PC-9 (cell line): ENCODE measurements at regions not wholly inside any gene's neighbourhood (a gene's known extent, or its start where the extent isn't known, plus 50 kb on each side); places are given as distances from the start of the nearest gene placed in this dataset.

Source experiments
- BruUV-seq: library from RNA; stranded (reverse); fragments of 400-500 nt; replicated peaks from 2 replicates; lab custom pipeline; 2021; lab: Mats Ljungman, UMichigan
- CTCF ChIA-PET: fragments of 300-600 bp; sonication (Branson Sonifier 250); formaldehyde crosslinking; loops from one replicate; lab custom pipeline; 2022; ENCODE audit warnings: antibody characterized with exemption; lab: Charles Lee
- POLR2A ChIA-PET: fragments of 300-600 bp; sonication (Branson Sonifier 250); formaldehyde crosslinking; loops from one replicate; lab custom pipeline; 2022; ENCODE audit warnings: antibody characterized with exemption; ENCODE audit not compliant: unreplicated experiment; lab: Charles Lee
- DNase-seq, 2 experiments: peaks; one replicate each; pipeline versions ENCODE4 v3.0.0 to v3.0.0-alpha.2; 2015 to 2022; ENCODE audit warnings: mixed read lengths in 1 of 2
- H2AFZ ChIP-seq: fragments of 200-600 bp; sonication (generic); 2 replicates; pipeline ENCODE4 v1.8.1; 2017; ENCODE audit warnings: antibody characterized with exemption
- H3F3A ChIP-seq: fragments of 200-600 bp; sonication (generic); 2 replicates; pipeline ENCODE4 v1.8.1; 2017; ENCODE audit warnings: antibody characterized with exemption, mild to moderate bottlenecking, low read depth; ENCODE audit not compliant: insufficient read depth
- H3K27ac ChIP-seq: fragments of 200-600 bp; sonication (generic); 2 replicates; pipeline ENCODE4 v1.6.1; 2016; ENCODE audit warnings: mixed run types
- H3K27me3 ChIP-seq: fragments of 200-600 bp; sonication (generic); 2 replicates; pipeline ENCODE4 v1.6.1; 2016; ENCODE audit warnings: low read depth, mixed run types; ENCODE audit not compliant: insufficient read depth
- H3K36me3 ChIP-seq: fragments of 200-600 bp; sonication (generic); 2 replicates; pipeline ENCODE4 v1.6.1; 2016; ENCODE audit warnings: low read depth, mixed run types
- H3K4me1 ChIP-seq: fragments of 200-600 bp; sonication (generic); replicated peaks from 2 replicates; pipeline ENCODE4 v1.6.1; 2016; ENCODE audit warnings: mixed run types; ENCODE audit not compliant: insufficient read depth
- H3K4me2 ChIP-seq: fragments of 200-600 bp; sonication (generic); 2 replicates; pipeline ENCODE4 v1.6.1; 2017; ENCODE audit warnings: mixed run types
- H3K4me3 ChIP-seq: fragments of 200-600 bp; sonication (generic); 2 replicates; pipeline ENCODE4 v1.6.1; 2016; ENCODE audit warnings: mixed run types
- H3K79me2 ChIP-seq: fragments of 200-600 bp; sonication (generic); 2 replicates; pipeline ENCODE4 v1.6.1; 2017; ENCODE audit warnings: low read depth, mixed run types
- H3K9me2 ChIP-seq: fragments of 200-600 bp; sonication (generic); 2 replicates; pipeline ENCODE4 v1.8.1; 2017; ENCODE audit warnings: mild to moderate bottlenecking; ENCODE audit not compliant: insufficient read depth
- H3K9me3 ChIP-seq: fragments of 200-600 bp; sonication (generic); 2 replicates; pipeline ENCODE4 v1.8.1; 2016; ENCODE audit warnings: low read depth; ENCODE audit not compliant: insufficient read depth
- H4K20me1 ChIP-seq: fragments of 200-600 bp; sonication (generic); 2 replicates; pipeline ENCODE4 v1.8.1; 2017; ENCODE audit not compliant: insufficient read depth
- EZH2 ChIP-seq: fragments of 200-600 bp; sonication (generic); IDR thresholded peaks from 2 replicates; pipeline ENCODE4 v1.8.0; 2017; ENCODE audit warnings: antibody characterized with exemption, low read depth
- intact Hi-C: fragments of 100-400 bp; cut with micrococcal nuclease; formaldehyde crosslinking; loops from one replicate; pipeline ENCODE4 v1.10.0; 2022; ENCODE audit not compliant: unreplicated experiment
- TF ChIP-seq, protein P1 (sequence below): fragments of 200-600 bp; sonication (generic); conservative IDR thresholded peaks from 2 replicates; pipeline ENCODE4 v1.6.1; 2017; ENCODE audit warnings: mixed run types, antibody characterized with exemption, mild to moderate bottlenecking, moderate library complexity

DNA sequence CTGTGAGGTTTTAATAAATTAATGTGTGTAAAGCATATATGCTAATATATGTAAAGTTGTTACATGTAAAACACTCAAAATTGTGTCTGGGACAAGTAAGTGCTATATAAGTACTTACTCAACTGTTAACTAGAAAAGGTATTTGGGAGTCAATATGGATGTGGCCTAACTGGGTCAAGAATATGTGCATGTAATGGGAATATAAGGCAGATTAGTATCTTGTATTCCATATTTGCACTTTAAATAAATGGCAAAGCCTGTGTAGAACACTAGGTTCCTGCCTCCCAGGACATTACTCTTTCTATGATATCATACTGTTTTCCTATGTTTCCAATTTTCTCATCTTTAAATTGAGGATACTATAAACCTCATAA, 270.6 kb downstream of the FBXO8 start:
- ChIA-PET CTCF (no interaction called here), POLR2A (no interaction called here)
- no peak for DNase-seq
- H3K4me3 ChIP-seq = no peak overlapping the region
- H3K9me3 ChIP-seq = no peaks in the 10 kb centered on the region
- no peaks in the 10 kb centered on the region for H3K9me2 ChIP-seq
- no peaks in the 10 kb centered on the region for H3F3A ChIP-seq
- H3K79me2 ChIP-seq = no peaks in the 10 kb centered on the region
- no peak overlapping the region for H3K4me2 ChIP-seq
- TF ChIP-seq, protein P1, sequence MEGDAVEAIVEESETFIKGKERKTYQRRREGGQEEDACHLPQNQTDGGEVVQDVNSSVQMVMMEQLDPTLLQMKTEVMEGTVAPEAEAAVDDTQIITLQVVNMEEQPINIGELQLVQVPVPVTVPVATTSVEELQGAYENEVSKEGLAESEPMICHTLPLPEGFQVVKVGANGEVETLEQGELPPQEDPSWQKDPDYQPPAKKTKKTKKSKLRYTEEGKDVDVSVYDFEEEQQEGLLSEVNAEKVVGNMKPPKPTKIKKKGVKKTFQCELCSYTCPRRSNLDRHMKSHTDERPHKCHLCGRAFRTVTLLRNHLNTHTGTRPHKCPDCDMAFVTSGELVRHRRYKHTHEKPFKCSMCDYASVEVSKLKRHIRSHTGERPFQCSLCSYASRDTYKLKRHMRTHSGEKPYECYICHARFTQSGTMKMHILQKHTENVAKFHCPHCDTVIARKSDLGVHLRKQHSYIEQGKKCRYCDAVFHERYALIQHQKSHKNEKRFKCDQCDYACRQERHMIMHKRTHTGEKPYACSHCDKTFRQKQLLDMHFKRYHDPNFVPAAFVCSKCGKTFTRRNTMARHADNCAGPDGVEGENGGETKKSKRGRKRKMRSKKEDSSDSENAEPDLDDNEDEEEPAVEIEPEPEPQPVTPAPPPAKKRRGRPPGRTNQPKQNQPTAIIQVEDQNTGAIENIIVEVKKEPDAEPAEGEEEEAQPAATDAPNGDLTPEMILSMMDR = no peak
- TF ChIP-seq EZH2 = no peak
- no peaks in the 10 kb centered on the region for H3K36me3 ChIP-seq
- H3K27me3 ChIP-seq = no peaks in the 10 kb centered on the region
- no peaks in the 10 kb centered on the region for H3K4me1 ChIP-seq
- intact Hi-C loops = no loop called here
- no peaks in the 10 kb centered on the region for H4K20me1 ChIP-seq
- no TSS peak for BruUV-seq
- no peak overlapping the region for H3K27ac ChIP-seq
- no peak overlapping the region for H2AFZ ChIP-seq

GRCh38 chr4:174012135-174012885, 271.2 kb downstream of the FBXO8 start:
- TF ChIP-seq, protein P1 = no peak
- no peak for TF ChIP-seq EZH2
- Histone ChIP-seq H3K27ac (no peak overlapping the region), H3K4me1 (no peaks in the 10 kb centered on the region), H4K20me1 (no peaks in the 10 kb centered on the region), H3K9me3 (no peaks in the 10 kb centered on the region), H3K4me2 (no peak overlapping the region), H3K9me2 (no peaks in the 10 kb centered on the region), H3K36me3 (no peaks in the 10 kb centered on the region), H3F3A (no peaks in the 10 kb centered on the region), H3K4me3 (no peak overlapping the region), H3K27me3 (no peaks in the 10 kb centered on the region), H2AFZ (no peak overlapping the region), H3K79me2 (no peaks in the 10 kb centered on the region)
- no TSS peak for BruUV-seq
- DNase-seq = no peak
- intact Hi-C loops = no loop called here
- ChIA-PET CTCF (no interaction called here), POLR2A (no interaction called here)

GRCh38 chr4:174010547-174010946, 272.9 kb downstream of the FBXO8 start:
- Histone ChIP-seq H4K20me1 (no peaks in the 10 kb centered on the region), H3K79me2 (no peaks in the 10 kb centered on the region), H3K27me3 (no peaks in the 10 kb centered on the region), H3K27ac (no peak overlapping the region), H3K9me2 (no peaks in the 10 kb centered on the region), H3K4me2 (no peak overlapping the region), H3K4me1 (no peaks in the 10 kb centered on the region), H2AFZ (no peak overlapping the region), H3F3A (no peaks in the 10 kb centered on the region), H3K4me3 (no peak overlapping the region), H3K9me3 (no peaks in the 10 kb centered on the region), H3K36me3 (no peaks in the 10 kb centered on the region)
- intact Hi-C loops = no loop called here
- no TSS peak for BruUV-seq
- ChIA-PET CTCF (no interaction called here), POLR2A (no interaction called here)
- TF ChIP-seq, protein P1 = no peak
- TF ChIP-seq EZH2 = no peak
- DNase-seq = no peak
